Sigmoid colon (tissue), 4 donors: ENCODE measurements at regions not wholly inside any gene's neighbourhood (a gene's known extent, or its start where the extent isn't known, plus 50 kb on each side); places are given as distances from the start of the nearest gene placed in this dataset.

Source experiments
- CTCF ChIP-seq, 4 experiments: fragments of 450-650 bp in 3 of 4; fragments of 200-600 bp in 1 of 4; IDR thresholded peaks; one replicate each; pipeline ENCODE4 v1.5.1; 2016 to 2019; ENCODE audit warnings: antibody characterized with exemption in 4 of 4, mild to moderate bottlenecking in 3 of 4, moderate library complexity in 2 of 4
- POLR2A ChIP-seq, 2 donors: fragments of 450-650 bp; IDR thresholded peaks; one replicate each; pipeline ENCODE4 v1.6.1; 2016; ENCODE audit warnings: antibody characterized with exemption in 2 of 2, mild to moderate bottlenecking in 2 of 2, moderate library complexity in 2 of 2
- POLR2AphosphoS5 ChIP-seq, 4 donors: sonication (generic); formaldehyde crosslinking; IDR thresholded peaks; one replicate each; pipeline ENCODE4 v1.6.1; 2017; ENCODE audit warnings: antibody characterized with exemption in 4 of 4

GRCh38 chr4:34035225-34035624 lies 2209.1 kb downstream of the ARAP2 start:
- TF ChIP-seq CTCF (IDR thresholded peaks at IDR 0.05) (no peak), POLR2AphosphoS5 (IDR thresholded peaks at IDR 0.05) (no peak), POLR2A (IDR thresholded peaks at IDR 0.05) (no peak)
